ENCODE measurements at regions not wholly inside any gene's neighbourhood (a gene's known extent, or its start where the extent isn't known, plus 50 kb on each side); places are given as distances from the start of the nearest gene placed in this dataset.

- no peak for TF ChIP-seq POLR2A (IDR thresholded peaks at IDR 0.05)
- TF ChIP-seq, protein P1, sequence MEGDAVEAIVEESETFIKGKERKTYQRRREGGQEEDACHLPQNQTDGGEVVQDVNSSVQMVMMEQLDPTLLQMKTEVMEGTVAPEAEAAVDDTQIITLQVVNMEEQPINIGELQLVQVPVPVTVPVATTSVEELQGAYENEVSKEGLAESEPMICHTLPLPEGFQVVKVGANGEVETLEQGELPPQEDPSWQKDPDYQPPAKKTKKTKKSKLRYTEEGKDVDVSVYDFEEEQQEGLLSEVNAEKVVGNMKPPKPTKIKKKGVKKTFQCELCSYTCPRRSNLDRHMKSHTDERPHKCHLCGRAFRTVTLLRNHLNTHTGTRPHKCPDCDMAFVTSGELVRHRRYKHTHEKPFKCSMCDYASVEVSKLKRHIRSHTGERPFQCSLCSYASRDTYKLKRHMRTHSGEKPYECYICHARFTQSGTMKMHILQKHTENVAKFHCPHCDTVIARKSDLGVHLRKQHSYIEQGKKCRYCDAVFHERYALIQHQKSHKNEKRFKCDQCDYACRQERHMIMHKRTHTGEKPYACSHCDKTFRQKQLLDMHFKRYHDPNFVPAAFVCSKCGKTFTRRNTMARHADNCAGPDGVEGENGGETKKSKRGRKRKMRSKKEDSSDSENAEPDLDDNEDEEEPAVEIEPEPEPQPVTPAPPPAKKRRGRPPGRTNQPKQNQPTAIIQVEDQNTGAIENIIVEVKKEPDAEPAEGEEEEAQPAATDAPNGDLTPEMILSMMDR (IDR thresholded peaks at IDR 0.05): no peak
These were observed 265.7 kb downstream of the FAM170A start for GRCh38 chr5:119895066-119895465.
